ENCODE measurements at regions not wholly inside any gene's neighbourhood (a gene's known extent, or its start where the extent isn't known, plus 50 kb on each side); places are given as distances from the start of the nearest gene placed in this dataset.

- CTCF ChIA-PET (ENCODE audit: unreplicated experiment): no interaction called here
Observed at GRCh38 chr17:54339731-54340130, 517.0 kb downstream of the KIF2B start.

GRCh38 chr17:54347495-54347894, 524.8 kb downstream of the KIF2B start:
- Histone ChIP-seq H3K9me2 (ENCODE audit: insufficient read depth, low read length) (no peaks in the 10 kb centered on the region), H2AFZ (ENCODE audit: low read length) (no peak overlapping the region), H3K36me3 (ENCODE audit: insufficient read depth, low read length) (no peaks in the 10 kb centered on the region), H3K9me3 (ENCODE audit: low read length) (no peaks in the 10 kb centered on the region), H3K4me1 (ENCODE audit: insufficient read depth, low read length, poor library complexity, severe bottlenecking) (no peaks in the 10 kb centered on the region), H3K4me2 (ENCODE audit: low read length) (no peak overlapping the region), H3K79me2 (ENCODE audit: insufficient read depth, low read depth, low read length) (no peaks in the 10 kb centered on the region), H3K27ac (ENCODE audit: low read depth, low read length, poor library complexity, severe bottlenecking) (no peak overlapping the region), H3K4me3 (ENCODE audit: low read depth, low read length, poor library complexity, severe bottlenecking) (no peak overlapping the region), H4K20me1 (ENCODE audit: insufficient read depth, low read length) (no peaks in the 10 kb centered on the region)
- BruUV-seq (replicated peaks): no TSS peak
- TF ChIP-seq EZH2phosphoT487 (IDR thresholded peaks at IDR 0.05; ENCODE audit: borderline replicate concordance, low read depth, low read length) (no peak), CTCF (conservative IDR thresholded peaks at IDR 0.05; ENCODE audit: low read length) (no peak)
- no peak for DNase-seq (ENCODE audit: low spot score)
- POLR2A ChIA-PET: no interaction called here
- CTCF ChIA-PET (ENCODE audit: unreplicated experiment): no interaction called here
- intact Hi-C loops (cut with micrococcal nuclease; ENCODE audit: unreplicated experiment): no loop called here

More at GRCh38 chr17:54339731-54340130, 517.0 kb downstream of the KIF2B start:
- DNase-seq (ENCODE audit: low spot score): no peak
- Histone ChIP-seq H3K9me3 (ENCODE audit: low read length) (no peaks in the 10 kb centered on the region), H3K9me2 (ENCODE audit: insufficient read depth, low read length) (no peaks in the 10 kb centered on the region), H2AFZ (ENCODE audit: low read length) (no peak overlapping the region), H3K4me2 (ENCODE audit: low read length) (no peak overlapping the region), H3K79me2 (ENCODE audit: insufficient read depth, low read depth, low read length) (no peaks in the 10 kb centered on the region), H3K4me1 (ENCODE audit: insufficient read depth, low read length, poor library complexity, severe bottlenecking) (no peaks in the 10 kb centered on the region), H3K4me3 (ENCODE audit: low read depth, low read length, poor library complexity, severe bottlenecking) (no peak overlapping the region), H4K20me1 (ENCODE audit: insufficient read depth, low read length) (no peaks in the 10 kb centered on the region), H3K27ac (ENCODE audit: low read depth, low read length, poor library complexity, severe bottlenecking) (no peak overlapping the region), H3K36me3 (ENCODE audit: insufficient read depth, low read length) (no peaks in the 10 kb centered on the region)
- POLR2A ChIA-PET: no interaction called here
- BruUV-seq (replicated peaks): no TSS peak
- no peak for TF ChIP-seq CTCF (conservative IDR thresholded peaks at IDR 0.05; ENCODE audit: low read length)
- no peak for TF ChIP-seq EZH2phosphoT487 (IDR thresholded peaks at IDR 0.05; ENCODE audit: borderline replicate concordance, low read depth, low read length)
- intact Hi-C loops (cut with micrococcal nuclease; ENCODE audit: unreplicated experiment): no loop called here

- H3K4me2 ChIP-seq (ENCODE audit: low read length): no peak overlapping the region
- no peaks in the 10 kb centered on the region for H3K36me3 ChIP-seq (ENCODE audit: insufficient read depth, low read length)
- no peak overlapping the region for H2AFZ ChIP-seq (ENCODE audit: low read length)
- ChIA-PET CTCF (ENCODE audit: unreplicated experiment) (no interaction called here), POLR2A (no interaction called here)
- no peaks in the 10 kb centered on the region for H4K20me1 ChIP-seq (ENCODE audit: insufficient read depth, low read length)
- H3K79me2 ChIP-seq (ENCODE audit: insufficient read depth, low read depth, low read length): no peaks in the 10 kb centered on the region
- TF ChIP-seq CTCF (conservative IDR thresholded peaks at IDR 0.05; ENCODE audit: low read length) (no peak), EZH2phosphoT487 (IDR thresholded peaks at IDR 0.05; ENCODE audit: borderline replicate concordance, low read depth, low read length) (no peak)
- BruUV-seq (replicated peaks): no TSS peak
- no peaks in the 10 kb centered on the region for H3K4me1 ChIP-seq (ENCODE audit: insufficient read depth, low read length, poor library complexity, severe bottlenecking)
- no peaks in the 10 kb centered on the region for H3K9me2 ChIP-seq (ENCODE audit: insufficient read depth, low read length)
- no peak for DNase-seq (ENCODE audit: low spot score)
- no peak overlapping the region for H3K27ac ChIP-seq (ENCODE audit: low read depth, low read length, poor library complexity, severe bottlenecking)
- H3K4me3 ChIP-seq (ENCODE audit: low read depth, low read length, poor library complexity, severe bottlenecking): no peak overlapping the region
- H3K9me3 ChIP-seq (ENCODE audit: low read length): no peaks in the 10 kb centered on the region
- intact Hi-C loops (cut with micrococcal nuclease; ENCODE audit: unreplicated experiment): no loop called here
Observed at GRCh38 chr17:54348234-54348633, 525.5 kb downstream of the KIF2B start.
